Pancreas (tissue), 10 donors: ENCODE measurements at regions not wholly inside any gene's neighbourhood (a gene's known extent, or its start where the extent isn't known, plus 50 kb on each side); places are given as distances from the start of the nearest gene placed in this dataset.
A peak's percentile ranks its signal among the peaks of the same experiment; 100 is the strongest.

Experiments used
- ATAC-seq, 4 donors: fragments of 200-7000 bp; cut with Tn5 transposase; one replicate each; pipeline versions ENCODE4 v1.8.0 to v1.9.1; 2020; ENCODE audit warnings: mild to moderate bottlenecking in 4 of 4, moderate library complexity in 4 of 4
- DNase-seq, 6 donors: peaks; one replicate each; pipeline ENCODE4 v3.0.0-alpha.2; 2020
- FAIRE-seq: peaks from 2 replicates; lab custom pipeline; 2012; peaks lifted over from hg19 to GRCh38; lab: Jason Lieb, UNC
- H3K27ac ChIP-seq, 4 donors: fragments of 200-600 bp; sonication (generic); 1 replicate in 3 of 4; 2 replicates in 1 of 4; pipeline versions ENCODE4 v1.5.0 to v1.8.0; 2020
- H3K27me3 ChIP-seq, 4 donors: fragments of 200-600 bp; one replicate each; pipeline ENCODE4 v1.8.0; 2021
- H3K36me3 ChIP-seq, 3 donors: fragments of 200-600 bp; sonication (generic) in 1 of 3; one replicate each; pipeline versions ENCODE4 v1.5.0 to v1.8.0; 2020 to 2021
- H3K4me1 ChIP-seq, 3 donors: fragments of 200-600 bp; one replicate each; pipeline ENCODE4 v1.8.0; 2021
- H3K4me3 ChIP-seq, 4 donors: fragments of 200-600 bp; sonication (generic) in 2 of 4; one replicate each; pipeline versions ENCODE4 v1.5.0 to v1.8.0; 2020 to 2021
- H3K9me3 ChIP-seq, 4 donors: fragments of 200-600 bp; one replicate each; pipeline ENCODE4 v1.8.0; 2021
- CTCF ChIP-seq, 4 donors: fragments of 200-600 bp; sonication (generic) in 3 of 4; IDR thresholded peaks; one replicate each; pipeline versions ENCODE4 v1.5.0 to v1.8.0; 2021; ENCODE audit warnings: antibody characterized with exemption in 4 of 4
- WGBS, 2 donors: extraction: QIAGEN DNeasy Blood & Tissue Kit; methylation state at CpG; one replicate each; pipeline ENCODE4 v1.1.7; 2013; 5-methylcytosine and 5-hydroxymethylcytosine counted together
- intact Hi-C, 3 donors: fragments of 100-400 bp; cut with DNase I; formaldehyde crosslinking; loops; one replicate each; pipeline versions ENCODE4 v1.11.1 to v1.14.2; 2022
- donor health status: healthy with polysubstance abuse.
- donor health status: DM: no; HTN: no; CAD: no; lungs with moderate emphysema.
- donor health status: DM: no; HTN: no; CAD: no.
- donor health status: control.
- donor health status: control.
- donor health status: Bipolar disorder and iron deficiency.
- donor health status: DM: yes; HTN: yes; CAD: no.
- donor health status: DM: no; HTN: no; CAD: no.
- donor health status: DM: no; HTN: no; CAD: no.
- donor health status: DM: yes; HTN: yes; CAD: no.

DNA sequence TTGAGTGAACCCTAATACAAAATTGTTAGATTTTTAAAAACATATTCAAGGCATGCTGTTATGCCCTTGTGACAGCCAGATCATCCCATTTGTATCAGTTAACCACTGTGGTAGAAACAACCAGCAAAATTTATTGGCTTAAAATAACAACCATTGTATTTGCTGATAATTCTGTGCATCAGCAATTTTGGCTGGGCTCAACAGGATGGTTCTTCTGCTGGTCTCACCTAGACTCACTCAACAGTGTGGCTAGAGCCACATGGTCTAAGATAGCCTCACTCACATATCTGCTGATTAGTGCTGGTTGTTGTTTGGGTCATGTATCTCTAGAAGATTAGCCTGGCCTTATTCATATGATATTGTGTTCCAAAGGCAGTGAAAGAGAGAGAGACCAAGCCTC is 160.1 kb upstream of the GATA6 start:
- Histone ChIP-seq H3K4me3 (no peak overlapping the region), H3K27ac (no peak overlapping the region), H3K4me1 (peaks cover 4 to 15% (median 6%) of the 10 kb centered on the region in 3 donors), H3K36me3 (no peaks in the 10 kb centered on the region), H3K27me3 (no peaks in the 10 kb centered on the region), H3K9me3 (no peaks in the 10 kb centered on the region)
- no peak for TF ChIP-seq CTCF (IDR thresholded peaks at IDR 0.05)
- FAIRE-seq (no peak), ATAC-seq (no peak), DNase-seq (no peak)
- intact Hi-C loops = loop anchor here in 1 of 3 donors (10.0 kb wide), 1 partner anchor 156 kb away; the partner anchor contains the start of gene GATA6

DNA sequence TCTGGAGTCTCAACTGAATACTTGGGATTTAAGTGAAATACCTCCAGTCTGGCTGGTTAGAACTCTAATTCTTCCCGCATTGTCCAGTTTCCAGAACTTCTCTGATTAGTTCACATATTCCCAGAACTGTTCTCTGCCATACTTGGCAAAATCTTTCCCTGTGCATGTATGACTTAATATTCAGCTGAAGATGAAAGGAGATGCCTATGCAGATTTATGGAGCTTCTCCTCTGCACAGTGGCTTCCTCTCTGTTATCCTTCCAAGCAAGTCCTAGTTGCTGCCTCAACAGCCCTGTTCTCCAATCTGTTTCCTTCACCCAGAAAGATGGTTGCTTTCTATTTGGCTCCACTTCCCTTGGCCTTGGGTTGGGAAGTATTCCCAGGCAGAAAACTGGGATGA is 155.4 kb upstream of the GATA6 start:
- ATAC-seq (no peak), FAIRE-seq (no peak), DNase-seq (no peak)
- H3K27ac ChIP-seq = no peak overlapping the region
- H3K36me3 ChIP-seq = no peaks in the 10 kb centered on the region
- H3K4me3 ChIP-seq = no peak overlapping the region
- H3K27me3 ChIP-seq = no peaks in the 10 kb centered on the region
- H3K4me1 ChIP-seq = no peaks in the 10 kb centered on the region
- no peaks in the 10 kb centered on the region for H3K9me3 ChIP-seq
- 96 to 100% methylated on average over 1 of the region's 1 CpG for WGBS, 2 donors
- intact Hi-C loops = no loop called here
- no peak for TF ChIP-seq CTCF (IDR thresholded peaks at IDR 0.05)

DNA sequence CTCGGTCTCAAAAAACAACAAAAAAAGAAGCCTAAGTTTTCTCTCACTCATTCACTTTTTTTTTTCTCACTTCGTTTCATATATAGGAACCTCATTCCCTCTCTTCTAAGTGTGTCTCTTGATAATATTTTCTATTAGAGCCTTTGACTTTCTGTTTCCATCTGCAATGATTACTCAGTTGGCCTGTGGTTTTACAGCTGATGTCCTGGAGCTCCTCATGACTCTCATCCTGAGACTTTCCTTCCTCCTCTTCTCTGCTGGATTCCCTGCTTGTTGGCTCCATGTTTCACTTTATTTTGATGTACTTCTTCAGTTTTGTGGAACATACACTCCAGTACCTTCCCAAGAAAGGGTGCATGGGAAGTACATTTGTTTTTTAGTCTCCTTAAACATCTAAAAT is 154.2 kb upstream of the GATA6 start:
- no peak for ATAC-seq
- 91 to 92% methylated on average over 2 of the region's 2 CpGs for WGBS, 2 donors

DNA sequence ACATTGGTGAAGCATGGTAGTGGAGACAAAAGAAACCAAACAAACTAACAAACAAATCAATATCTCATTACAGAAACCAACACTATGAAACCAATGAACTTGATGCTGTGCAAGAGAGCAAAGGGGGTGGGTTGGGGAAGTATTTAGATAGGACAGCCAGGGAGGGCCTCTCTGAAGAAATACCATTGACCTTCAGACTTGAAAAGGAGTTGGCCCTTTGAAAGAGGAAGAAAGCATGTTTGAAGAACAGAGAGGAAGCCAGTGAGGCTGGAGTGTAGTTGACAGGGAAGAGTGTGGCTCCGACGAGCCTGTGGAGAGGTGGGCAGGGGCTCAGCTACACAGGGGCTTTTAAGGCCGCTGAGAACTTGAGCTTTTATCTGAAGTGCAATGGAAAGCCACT is 151.0 kb upstream of the GATA6 start:
- no peak for ATAC-seq
- Histone ChIP-seq H3K27me3 (no peaks in the 10 kb centered on the region), H3K36me3 (no peaks in the 10 kb centered on the region), H3K4me1 (peaks cover 24 to 38% (median 34%) of the 10 kb centered on the region in 3 donors), H3K4me3 (no peak overlapping the region), H3K27ac (no peak overlapping the region), H3K9me3 (no peaks in the 10 kb centered on the region)
- 70 to 77% methylated on average over 3 of the region's 3 CpGs for WGBS, 2 donors
- no peak for DNase-seq
- TF ChIP-seq CTCF (IDR thresholded peaks at IDR 0.05) = no peak
- intact Hi-C loops = no loop called here
- no peak for FAIRE-seq

More for the DNA sequence above, 154.2 kb upstream of the GATA6 start:
- no peaks in the 10 kb centered on the region for H3K9me3 ChIP-seq
- no peak overlapping the region for H3K4me3 ChIP-seq
- DNase-seq = no peak
- H3K4me1 ChIP-seq = peaks cover 6 to 7% (median 7%) of the 10 kb centered on the region in 3 donors
- intact Hi-C loops = no loop called here
- no peak for FAIRE-seq
- H3K36me3 ChIP-seq = no peaks in the 10 kb centered on the region
- H3K27ac ChIP-seq = no peak overlapping the region
- no peaks in the 10 kb centered on the region for H3K27me3 ChIP-seq
- no peak for TF ChIP-seq CTCF (IDR thresholded peaks at IDR 0.05)

- Histone ChIP-seq H3K27me3 (no peaks in the 10 kb centered on the region), H3K4me3 (no peak overlapping the region), H3K36me3 (no peaks in the 10 kb centered on the region), H3K9me3 (no peaks in the 10 kb centered on the region), H3K4me1 (peaks cover 24 to 38% (median 35%) of the 10 kb centered on the region in 3 donors), H3K27ac (peak overlapping the region in 2 of 4 donors; percentile 42 to 80)
- WGBS, 2 donors = 93 to 94% methylated on average over 5 of the region's 5 CpGs
- ATAC-seq (no peak), FAIRE-seq (no peak), DNase-seq (no peak)
- no peak for TF ChIP-seq CTCF (IDR thresholded peaks at IDR 0.05)
- intact Hi-C loops = no loop called here
Measured at GRCh38 chr18:22019193-22019592, 150.2 kb upstream of the GATA6 start.
